Lower leg skin (tissue), 3 donors: ENCODE measurements at regions not wholly inside any gene's neighbourhood (a gene's known extent, or its start where the extent isn't known, plus 50 kb on each side); places are given as distances from the start of the nearest gene placed in this dataset.

Experiments used
- CTCF ChIP-seq, 3 donors: fragments of 450-650 bp; IDR thresholded peaks; one replicate each; pipeline ENCODE4 v1.5.1; 2016; ENCODE audit warnings: antibody characterized with exemption in 3 of 3, mild to moderate bottlenecking in 3 of 3, moderate library complexity in 2 of 3
- POLR2A ChIP-seq, 2 donors: fragments of 450-650 bp; IDR thresholded peaks; one replicate each; pipeline ENCODE4 v1.6.1; 2016 to 2017; ENCODE audit warnings: antibody characterized with exemption in 2 of 2, mild to moderate bottlenecking in 1 of 2, moderate library complexity in 1 of 2

- no peak for TF ChIP-seq CTCF (IDR thresholded peaks at IDR 0.05)
- no peak for TF ChIP-seq POLR2A (IDR thresholded peaks at IDR 0.05)
These were observed 266.7 kb downstream of the NSG2 start for GRCh38 chr5:174312270-174312617.
